ENCODE measurements at regions not wholly inside any gene's neighbourhood (a gene's known extent, or its start where the extent isn't known, plus 50 kb on each side); places are given as distances from the start of the nearest gene placed in this dataset. TPM values are rescaled to one million over a fixed set of nuclear protein-coding genes. Genes with fewer than 3 reads are reported as not detected.

Small RNA genes lying in the stretch of these regions (small RNA-seq; reads per million reads assigned to genes)
- gene RF00019 (not detected), gene RNA5SP180 (not detected)

All from occipital lobe (tissue), 1 donor.